MM.1S (cell line): ENCODE measurements at regions not wholly inside any gene's neighbourhood (a gene's known extent, or its start where the extent isn't known, plus 50 kb on each side); places are given as distances from the start of the nearest gene placed in this dataset.

ENCODE experiments used
- EZH2 ChIP-seq: fragments of 300-600 bp; sonication (generic); optimal IDR thresholded peaks from 2 replicates; pipeline ENCODE3; 2017; ENCODE audit warnings: low read depth, mild to moderate bottlenecking, antibody characterized with exemption, low read length, mixed read lengths
- EZH2phosphoT487 ChIP-seq: fragments of 300-600 bp; sonication (generic); IDR thresholded peaks from 2 replicates; pipeline ENCODE4 v1.6.1; 2018; ENCODE audit warnings: antibody characterized with exemption, low read length
- TF ChIP-seq, protein P1 (sequence below): fragments of 300-600 bp; sonication (generic); IDR thresholded peaks from 2 replicates; pipeline ENCODE4 v1.5.1; 2016; ENCODE audit warnings: antibody characterized with exemption, low read length, mixed read lengths

DNA sequence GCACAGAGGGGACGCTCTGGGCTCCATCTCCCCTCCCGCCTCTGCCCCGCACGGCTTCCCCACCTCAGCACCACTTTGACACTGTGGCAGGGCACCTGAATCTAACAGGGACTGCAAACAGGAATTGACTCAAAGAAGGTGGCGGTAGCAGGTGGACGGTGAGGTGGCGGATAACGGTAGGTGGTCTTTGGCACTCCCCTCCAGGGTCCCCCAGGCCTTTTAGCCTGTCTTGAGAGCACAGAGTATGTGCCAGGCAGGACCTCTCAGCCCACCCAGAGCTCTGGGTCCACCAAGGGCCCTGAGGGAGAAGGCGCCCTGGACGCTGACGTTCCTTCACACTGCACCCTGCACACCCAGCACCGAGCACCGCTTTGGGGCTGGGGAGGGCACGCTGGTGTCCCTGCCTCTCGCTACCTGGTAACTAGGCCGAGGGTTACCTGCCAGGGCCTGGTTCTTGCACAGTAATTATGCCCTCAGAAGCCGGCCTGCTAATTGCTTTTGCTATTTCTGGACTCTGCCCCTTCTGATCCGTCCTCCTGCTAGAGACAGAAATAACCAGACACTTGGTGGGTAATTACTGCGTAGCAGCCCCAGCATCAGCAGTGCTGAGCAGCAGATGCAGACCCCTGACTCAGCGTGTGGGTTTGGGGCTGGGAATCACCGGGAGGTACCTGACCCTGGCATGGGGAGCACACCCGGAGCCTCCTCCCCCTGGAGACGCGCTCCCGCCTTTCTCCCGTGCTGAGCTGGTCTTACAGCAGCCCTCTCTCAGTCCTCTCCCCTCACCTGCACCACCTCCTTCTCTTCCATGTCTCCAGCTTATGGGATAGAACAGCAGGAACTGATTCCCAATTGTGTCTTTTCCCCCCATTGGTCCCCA is 103.3 kb upstream of the B3GAT1 start:
- TF ChIP-seq, protein P1, sequence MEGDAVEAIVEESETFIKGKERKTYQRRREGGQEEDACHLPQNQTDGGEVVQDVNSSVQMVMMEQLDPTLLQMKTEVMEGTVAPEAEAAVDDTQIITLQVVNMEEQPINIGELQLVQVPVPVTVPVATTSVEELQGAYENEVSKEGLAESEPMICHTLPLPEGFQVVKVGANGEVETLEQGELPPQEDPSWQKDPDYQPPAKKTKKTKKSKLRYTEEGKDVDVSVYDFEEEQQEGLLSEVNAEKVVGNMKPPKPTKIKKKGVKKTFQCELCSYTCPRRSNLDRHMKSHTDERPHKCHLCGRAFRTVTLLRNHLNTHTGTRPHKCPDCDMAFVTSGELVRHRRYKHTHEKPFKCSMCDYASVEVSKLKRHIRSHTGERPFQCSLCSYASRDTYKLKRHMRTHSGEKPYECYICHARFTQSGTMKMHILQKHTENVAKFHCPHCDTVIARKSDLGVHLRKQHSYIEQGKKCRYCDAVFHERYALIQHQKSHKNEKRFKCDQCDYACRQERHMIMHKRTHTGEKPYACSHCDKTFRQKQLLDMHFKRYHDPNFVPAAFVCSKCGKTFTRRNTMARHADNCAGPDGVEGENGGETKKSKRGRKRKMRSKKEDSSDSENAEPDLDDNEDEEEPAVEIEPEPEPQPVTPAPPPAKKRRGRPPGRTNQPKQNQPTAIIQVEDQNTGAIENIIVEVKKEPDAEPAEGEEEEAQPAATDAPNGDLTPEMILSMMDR: no peak
- TF ChIP-seq EZH2 (no peak), EZH2phosphoT487 (no peak)
